ENCODE measurements at regions not wholly inside any gene's neighbourhood (a gene's known extent, or its start where the extent isn't known, plus 50 kb on each side); places are given as distances from the start of the nearest gene placed in this dataset.
A peak's percentile ranks its signal among the peaks of the same experiment; 100 is the strongest.
"Not testable (repeated sequence)": the region's sequence is repeated elsewhere in the genome, so short reads cannot be mapped to it uniquely, and the experiment has no call there.

DNA sequence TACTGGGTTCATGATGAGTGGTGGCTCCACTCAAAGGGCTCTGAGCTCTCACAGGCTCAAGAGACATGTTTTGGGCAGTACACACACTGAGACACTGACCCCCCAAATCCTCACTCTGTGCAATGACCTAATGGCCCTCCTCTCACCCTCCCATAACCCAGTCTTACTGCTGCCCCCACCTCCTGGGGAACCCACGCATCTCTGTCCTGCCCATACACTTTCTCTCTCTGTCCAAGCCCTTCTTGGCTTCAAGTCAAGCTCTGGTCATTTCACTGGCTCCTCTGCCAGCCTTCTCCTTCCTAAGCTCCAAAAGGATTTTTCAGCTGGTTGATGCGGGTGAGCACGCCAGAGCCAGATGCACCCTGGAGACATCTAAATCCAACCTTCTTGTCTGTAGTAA, 187.9 kb upstream of the TSHZ3 start:
- H3K27me3 ChIP-seq: no peaks in the 10 kb centered on the region
- no peaks in the 10 kb centered on the region for H3K36me3 ChIP-seq
- intact Hi-C loops (cut with DNase I): no loop called here
- peak; percentile 62 to 67 for DNase-seq (ENCODE audit: extremely low spot score in 2 of 2)
- no peak overlapping the region for H3K4me3 ChIP-seq
- no peaks in the 10 kb centered on the region for H3K9me3 ChIP-seq
- TF ChIP-seq POLR2A (IDR thresholded peaks at IDR 0.05): no peak
- no peak for TF ChIP-seq POLR2AphosphoS5 (IDR thresholded peaks at IDR 0.05; ENCODE audit: insufficient read depth in 1 of 2, low read depth in 1 of 2)
- TF ChIP-seq, protein P1, sequence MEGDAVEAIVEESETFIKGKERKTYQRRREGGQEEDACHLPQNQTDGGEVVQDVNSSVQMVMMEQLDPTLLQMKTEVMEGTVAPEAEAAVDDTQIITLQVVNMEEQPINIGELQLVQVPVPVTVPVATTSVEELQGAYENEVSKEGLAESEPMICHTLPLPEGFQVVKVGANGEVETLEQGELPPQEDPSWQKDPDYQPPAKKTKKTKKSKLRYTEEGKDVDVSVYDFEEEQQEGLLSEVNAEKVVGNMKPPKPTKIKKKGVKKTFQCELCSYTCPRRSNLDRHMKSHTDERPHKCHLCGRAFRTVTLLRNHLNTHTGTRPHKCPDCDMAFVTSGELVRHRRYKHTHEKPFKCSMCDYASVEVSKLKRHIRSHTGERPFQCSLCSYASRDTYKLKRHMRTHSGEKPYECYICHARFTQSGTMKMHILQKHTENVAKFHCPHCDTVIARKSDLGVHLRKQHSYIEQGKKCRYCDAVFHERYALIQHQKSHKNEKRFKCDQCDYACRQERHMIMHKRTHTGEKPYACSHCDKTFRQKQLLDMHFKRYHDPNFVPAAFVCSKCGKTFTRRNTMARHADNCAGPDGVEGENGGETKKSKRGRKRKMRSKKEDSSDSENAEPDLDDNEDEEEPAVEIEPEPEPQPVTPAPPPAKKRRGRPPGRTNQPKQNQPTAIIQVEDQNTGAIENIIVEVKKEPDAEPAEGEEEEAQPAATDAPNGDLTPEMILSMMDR (IDR thresholded peaks at IDR 0.05): no peak
- no peak overlapping the region for H3K27ac ChIP-seq
- no peaks in the 10 kb centered on the region for H3K4me1 ChIP-seq

DNA sequence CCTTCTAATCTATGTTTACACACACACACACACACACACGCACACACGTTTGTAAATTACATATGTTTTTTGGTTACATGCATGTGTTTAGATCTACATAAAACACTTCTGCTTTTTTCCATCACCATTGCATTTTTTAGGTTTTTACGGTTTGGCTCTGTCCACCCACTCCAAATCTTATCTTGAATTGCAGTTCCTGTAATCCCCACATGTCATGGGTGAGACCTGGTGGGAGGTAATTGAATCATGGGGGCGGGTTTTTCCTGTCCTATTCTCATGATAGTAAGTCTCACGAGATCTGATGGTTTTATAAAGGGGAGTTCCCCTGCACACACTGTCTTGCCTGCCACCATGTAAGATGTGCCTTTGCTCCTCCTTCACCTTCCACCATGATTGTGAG, 188.7 kb upstream of the TSHZ3 start:
- intact Hi-C loops (cut with DNase I); H3K36me3 ChIP-seq; H3K9me3 ChIP-seq; H3K4me1 ChIP-seq; H3K4me3 ChIP-seq; H3K27me3 ChIP-seq; H3K27ac ChIP-seq: not testable (repeated sequence)
- peak in 1 of 2 donors; percentile 16 for DNase-seq (ENCODE audit: extremely low spot score in 2 of 2)

DNA sequence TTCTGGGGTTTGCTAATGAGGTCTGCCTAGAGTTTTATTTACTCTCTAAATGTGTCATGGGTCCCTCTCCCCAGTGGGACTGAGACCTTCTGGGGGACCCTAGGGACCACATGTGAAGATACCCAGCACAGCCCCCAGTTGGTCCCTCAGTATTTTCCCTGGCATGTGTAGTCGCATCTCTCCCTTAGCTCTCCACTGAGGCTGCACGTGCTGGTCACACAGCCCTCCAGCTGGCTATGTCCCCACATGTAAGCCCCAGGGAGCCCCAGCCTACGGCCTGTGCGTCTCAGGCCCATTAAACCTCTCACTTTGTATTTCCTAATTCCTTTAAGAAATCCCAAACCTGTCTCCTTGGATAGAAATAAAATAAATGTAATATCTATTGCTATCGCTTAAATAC, 189.6 kb upstream of the TSHZ3 start:
- Histone ChIP-seq H3K27ac (no peak overlapping the region), H3K27me3 (no peaks in the 10 kb centered on the region), H3K4me1 (no peaks in the 10 kb centered on the region), H3K4me3 (no peak overlapping the region), H3K9me3 (no peaks in the 10 kb centered on the region), H3K36me3 (no peaks in the 10 kb centered on the region)
- peak; percentile 19 to 29 for DNase-seq (ENCODE audit: extremely low spot score in 2 of 2)
- TF ChIP-seq POLR2A (IDR thresholded peaks at IDR 0.05) (no peak), POLR2AphosphoS5 (IDR thresholded peaks at IDR 0.05; ENCODE audit: insufficient read depth in 1 of 2, low read depth in 1 of 2) (no peak)
- TF ChIP-seq, protein P1 (IDR thresholded peaks at IDR 0.05): no peak
- intact Hi-C loops (cut with DNase I): no loop called here

DNA sequence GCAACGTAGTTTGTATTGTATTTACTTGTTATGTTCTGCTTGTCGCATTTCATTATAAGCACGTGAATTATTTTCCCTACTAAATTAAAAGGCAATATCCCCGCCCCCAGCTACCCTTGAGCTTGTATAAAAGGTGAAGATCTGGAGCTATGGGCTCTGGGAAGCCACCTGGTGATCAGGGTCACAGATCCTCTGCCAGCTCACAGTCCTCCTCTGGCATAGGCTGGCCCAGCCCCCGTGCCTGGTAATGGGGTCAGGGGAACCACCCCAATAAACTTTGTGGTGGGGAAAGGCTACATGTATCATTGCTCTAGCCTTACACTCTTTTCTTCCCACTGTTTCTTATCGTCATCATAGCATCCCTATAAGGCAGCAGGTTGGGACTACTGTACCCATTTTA, 190.2 kb upstream of the TSHZ3 start:
- Histone ChIP-seq H3K27me3 (no peaks in the 10 kb centered on the region), H3K36me3 (no peaks in the 10 kb centered on the region), H3K4me1 (no peaks in the 10 kb centered on the region), H3K4me3 (no peak overlapping the region), H3K9me3 (no peaks in the 10 kb centered on the region), H3K27ac (no peak overlapping the region)
- DNase-seq (ENCODE audit: extremely low spot score in 2 of 2): peak; percentile 29 to 49
- TF ChIP-seq, protein P1 (IDR thresholded peaks at IDR 0.05): no peak
- TF ChIP-seq POLR2AphosphoS5 (IDR thresholded peaks at IDR 0.05; ENCODE audit: insufficient read depth in 1 of 2, low read depth in 1 of 2) (no peak), POLR2A (IDR thresholded peaks at IDR 0.05) (no peak)
- intact Hi-C loops (cut with DNase I): no loop called here

DNA sequence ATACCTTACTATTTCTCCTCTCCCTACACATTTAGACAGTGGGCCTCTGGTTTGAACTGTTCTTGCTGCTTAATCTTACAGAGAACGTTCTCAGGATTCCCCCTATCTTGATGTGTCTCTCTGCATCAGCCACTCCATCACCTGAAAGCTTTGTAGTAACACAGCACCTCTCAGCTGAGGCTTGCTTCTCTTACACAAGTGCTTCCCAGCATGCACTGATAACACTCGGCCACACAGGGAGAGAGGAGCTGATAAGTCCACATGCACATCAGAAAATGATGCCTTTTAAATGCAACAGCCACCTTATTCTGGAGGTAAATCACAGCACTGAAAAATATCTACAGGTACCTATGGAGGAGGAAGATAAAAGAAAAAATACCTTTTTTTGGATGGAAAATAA, 192.2 kb upstream of the TSHZ3 start:
- Histone ChIP-seq H3K27me3 (no peaks in the 10 kb centered on the region), H3K9me3 (no peaks in the 10 kb centered on the region), H3K36me3 (no peaks in the 10 kb centered on the region), H3K27ac (no peak overlapping the region), H3K4me3 (no peak overlapping the region), H3K4me1 (no peaks in the 10 kb centered on the region)
- DNase-seq (ENCODE audit: extremely low spot score in 2 of 2): peak in 1 of 2 donors; percentile 22
- TF ChIP-seq, protein P1 (IDR thresholded peaks at IDR 0.05): no peak
- no peak for TF ChIP-seq POLR2A (IDR thresholded peaks at IDR 0.05)
- TF ChIP-seq POLR2AphosphoS5 (IDR thresholded peaks at IDR 0.05; ENCODE audit: insufficient read depth in 1 of 2, low read depth in 1 of 2): no peak
- intact Hi-C loops (cut with DNase I): no loop called here

DNA sequence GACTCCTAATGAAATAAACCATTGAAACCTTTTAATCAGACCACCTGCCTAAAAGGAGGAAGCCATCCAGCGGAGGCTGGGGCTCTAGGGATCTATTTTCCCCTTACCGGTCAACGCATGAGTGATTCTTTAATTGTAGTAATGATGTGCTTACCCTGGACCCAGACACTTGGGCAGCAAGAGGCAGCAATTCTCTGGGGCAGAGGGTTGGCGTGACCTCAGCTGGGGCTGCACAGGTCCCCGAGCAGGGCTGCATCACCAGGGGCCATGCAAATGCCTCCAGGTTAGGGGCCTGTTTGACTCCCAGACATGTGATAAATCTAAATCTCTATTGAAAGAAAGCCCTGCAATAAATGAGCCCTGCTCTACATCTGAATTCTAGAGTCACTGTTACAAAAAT, 194.2 kb upstream of the TSHZ3 start:
- Histone ChIP-seq H3K9me3 (no peaks in the 10 kb centered on the region), H3K27me3 (no peaks in the 10 kb centered on the region), H3K4me1 (no peaks in the 10 kb centered on the region), H3K27ac (no peak overlapping the region), H3K4me3 (no peak overlapping the region), H3K36me3 (no peaks in the 10 kb centered on the region)
- intact Hi-C loops (cut with DNase I): no loop called here
- TF ChIP-seq POLR2AphosphoS5 (IDR thresholded peaks at IDR 0.05; ENCODE audit: insufficient read depth in 1 of 2, low read depth in 1 of 2) (no peak), POLR2A (IDR thresholded peaks at IDR 0.05) (no peak)
- TF ChIP-seq, protein P1 (IDR thresholded peaks at IDR 0.05): no peak
- DNase-seq (ENCODE audit: extremely low spot score in 2 of 2): peak; percentile 16 to 64
